Hippocampal formation (tissue), 2 donors: ENCODE measurements at regions not wholly inside any gene's neighbourhood (a gene's known extent, or its start where the extent isn't known, plus 50 kb on each side); places are given as distances from the start of the nearest gene placed in this dataset.
"Not testable (repeated sequence)": the region's sequence is repeated elsewhere in the genome, so short reads cannot be mapped to it uniquely, and the experiment has no call there.

Source experiments
- DNase-seq, 2 donors: peaks; one replicate each; lab custom pipeline; 2025; lab: John Stamatoyannopoulos, UW

DNA sequence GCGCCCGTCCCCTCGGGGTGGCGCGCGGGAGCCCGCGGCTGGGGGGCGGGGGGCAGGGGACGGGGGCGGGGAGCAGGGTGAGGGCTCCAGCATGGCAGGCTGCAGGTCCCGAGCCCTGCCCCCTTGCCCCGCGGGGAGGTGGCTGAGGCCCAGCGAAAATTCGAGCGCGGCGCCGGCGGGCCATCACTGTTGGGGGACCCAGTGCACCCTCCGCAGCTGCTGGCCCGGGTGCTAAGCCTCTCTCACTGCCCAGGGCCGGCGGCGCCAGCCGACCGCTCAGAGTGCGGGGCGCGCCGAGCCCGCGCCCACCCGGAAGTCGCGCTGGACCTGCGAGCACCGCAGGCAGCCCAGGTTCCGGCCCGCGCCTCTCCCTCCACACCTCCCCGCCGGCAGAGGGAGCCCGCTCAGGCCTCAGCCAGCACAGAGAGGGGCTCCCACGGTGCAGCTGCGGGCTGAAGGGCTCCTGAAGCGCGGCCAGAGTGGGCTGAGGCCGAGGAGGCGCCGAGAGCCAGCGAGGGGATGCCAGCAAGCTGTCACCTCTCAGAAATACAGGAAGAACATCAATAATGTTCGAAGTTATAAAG lies 290.8 kb upstream of the PRSS16 start:
- peak; percentile 21 to 56 for DNase-seq

DNA sequence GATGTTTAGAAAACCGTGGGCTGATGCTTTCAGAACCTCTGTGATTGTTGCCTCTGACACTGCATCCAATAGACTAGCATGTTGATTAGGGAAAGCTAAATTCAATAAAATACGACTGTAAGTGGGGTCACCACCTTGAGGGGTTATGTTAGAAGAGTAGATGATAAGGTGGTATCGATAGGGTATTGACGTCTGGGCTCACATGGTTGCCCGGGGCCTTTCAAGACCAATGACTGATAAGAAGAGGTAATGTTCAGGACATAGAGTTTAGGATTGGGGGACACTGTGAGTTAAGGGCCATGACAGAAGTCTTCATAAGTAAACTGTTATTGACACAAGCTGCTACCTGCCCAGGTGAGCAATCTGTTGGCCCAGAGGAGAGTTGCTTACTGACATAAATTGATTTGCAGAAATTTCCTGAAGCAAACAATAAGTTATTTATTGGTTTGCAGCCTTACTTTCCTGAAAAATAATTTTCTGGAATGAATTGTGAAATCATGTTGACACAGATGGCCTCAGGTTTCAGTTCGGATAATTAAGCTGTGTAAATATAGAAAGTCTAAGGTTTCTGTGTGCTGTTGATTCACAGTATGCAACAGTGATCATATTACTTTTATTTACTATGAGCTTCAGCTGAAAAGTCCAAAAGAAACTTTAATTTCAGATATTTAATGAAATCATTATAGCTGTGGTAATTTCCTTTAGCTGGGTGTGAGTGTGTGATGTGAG lies 289.9 kb upstream of the PRSS16 start:
- DNase-seq = peak in 1 of 2 donors; percentile 0

DNA sequence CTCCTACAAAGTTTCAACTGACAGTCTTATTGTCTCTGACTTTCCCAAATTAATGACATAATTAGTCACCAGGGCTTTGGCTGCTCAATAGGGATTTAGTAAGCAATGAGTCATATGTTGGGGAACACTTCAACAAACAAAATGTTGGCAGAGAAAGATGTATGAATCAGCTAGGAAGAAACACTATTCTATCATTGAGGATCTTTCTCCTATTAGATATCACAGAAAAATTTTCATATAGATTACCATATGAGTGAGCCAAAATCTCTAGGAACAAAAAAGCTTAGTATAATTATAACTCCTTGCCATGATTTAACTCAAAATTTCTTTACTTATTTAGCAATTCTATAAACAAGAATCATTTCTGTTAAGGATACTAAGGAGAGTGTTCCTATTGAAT lies 286.3 kb upstream of the PRSS16 start:
- not testable (repeated sequence) for DNase-seq

DNA sequence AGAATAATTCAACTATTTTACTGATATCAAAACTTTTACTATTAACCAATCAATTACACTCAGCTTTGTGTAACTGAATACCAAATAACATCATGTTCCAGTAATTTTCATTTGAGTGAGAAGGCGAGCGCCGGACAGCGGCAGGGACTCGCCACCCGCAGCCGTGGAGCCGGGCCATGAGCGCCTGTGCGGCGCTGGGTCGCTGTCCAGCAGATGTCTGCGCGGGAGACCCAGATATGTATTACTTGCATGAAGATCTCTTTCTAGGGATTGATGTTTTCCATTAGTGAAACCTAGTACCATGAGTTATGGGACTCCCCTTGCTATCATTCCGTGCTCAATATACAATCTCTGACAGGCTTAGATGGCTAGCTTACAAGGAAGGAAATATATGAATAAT lies 245.1 kb upstream of the PRSS16 start:
- no peak for DNase-seq

DNA sequence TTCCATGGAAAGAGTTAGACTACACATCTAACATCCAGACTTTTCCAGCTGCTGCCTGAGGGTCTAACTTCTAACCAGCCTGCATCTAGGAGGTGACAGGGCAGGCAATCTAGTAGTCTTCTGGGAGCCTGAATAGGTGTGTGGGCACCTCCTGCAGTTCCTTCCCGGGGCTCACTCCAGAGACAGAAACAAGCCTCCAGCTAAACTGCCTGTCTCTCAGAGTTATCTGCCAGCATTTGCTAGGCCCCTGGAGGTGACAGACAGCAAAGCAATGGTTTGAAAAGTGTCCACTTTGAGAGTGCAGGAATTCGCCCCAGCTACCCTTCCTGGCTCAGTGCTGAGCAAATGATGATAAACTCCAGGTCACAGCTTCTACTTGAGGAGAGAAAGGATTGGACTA lies 240.5 kb upstream of the PRSS16 start:
- no peak for DNase-seq

DNA sequence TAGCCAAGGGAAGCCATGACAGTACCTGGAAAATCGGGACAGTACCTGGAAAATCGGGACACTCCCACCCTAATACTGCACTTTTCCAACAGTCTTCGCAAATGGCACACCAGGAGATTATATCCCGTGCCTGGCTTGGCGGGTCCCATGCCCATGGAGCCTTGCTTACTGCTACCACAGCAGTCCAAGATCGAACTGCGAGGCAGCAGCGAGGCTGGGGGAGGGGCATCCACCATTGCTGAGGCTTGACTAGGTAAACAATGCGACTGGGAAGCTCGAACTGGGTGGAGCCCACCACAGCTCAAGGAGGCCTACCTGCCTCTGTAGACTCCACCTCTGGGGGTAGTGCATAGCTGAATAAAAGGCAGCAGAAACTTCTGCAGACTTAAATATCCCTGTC lies 238.9 kb upstream of the PRSS16 start:
- not testable (repeated sequence) for DNase-seq

DNA sequence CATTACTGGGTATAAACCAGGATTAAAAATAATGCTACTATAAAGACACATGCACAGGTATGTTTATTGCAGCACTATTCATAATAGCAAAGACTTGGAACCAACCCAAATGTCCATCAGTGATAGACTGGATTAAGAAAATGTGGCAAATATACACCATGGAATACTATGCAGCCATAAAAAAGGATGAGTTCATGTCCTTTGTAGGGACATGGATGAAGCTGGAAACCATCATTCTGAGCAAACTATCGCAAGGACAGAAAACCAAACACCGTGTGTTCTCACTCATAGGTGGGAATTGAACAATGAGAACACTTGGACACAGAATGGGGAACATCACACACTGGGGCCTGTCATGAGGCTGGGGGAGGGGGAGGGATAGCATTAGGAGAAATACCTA lies 233.4 kb upstream of the PRSS16 start:
- DNase-seq = not testable (repeated sequence)

DNA sequence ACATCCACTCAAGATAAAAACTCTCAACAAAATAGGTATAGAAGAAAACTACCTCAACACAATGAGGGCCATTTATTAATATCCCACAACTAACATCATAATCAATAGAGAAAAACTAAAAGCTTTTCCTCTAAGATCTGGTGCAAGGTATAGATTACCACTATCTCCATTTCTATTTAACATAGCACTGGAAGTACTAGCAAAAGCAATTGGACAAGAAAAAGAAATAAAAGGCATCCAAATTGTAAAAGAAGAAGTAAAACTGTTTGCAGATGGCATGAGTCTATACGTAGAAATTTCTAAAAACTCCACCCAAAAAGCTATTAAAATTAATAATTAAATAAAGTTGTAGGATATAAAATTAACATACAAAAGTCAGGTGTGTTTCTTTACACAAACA lies 230.8 kb upstream of the PRSS16 start:
- DNase-seq = no peak

DNA sequence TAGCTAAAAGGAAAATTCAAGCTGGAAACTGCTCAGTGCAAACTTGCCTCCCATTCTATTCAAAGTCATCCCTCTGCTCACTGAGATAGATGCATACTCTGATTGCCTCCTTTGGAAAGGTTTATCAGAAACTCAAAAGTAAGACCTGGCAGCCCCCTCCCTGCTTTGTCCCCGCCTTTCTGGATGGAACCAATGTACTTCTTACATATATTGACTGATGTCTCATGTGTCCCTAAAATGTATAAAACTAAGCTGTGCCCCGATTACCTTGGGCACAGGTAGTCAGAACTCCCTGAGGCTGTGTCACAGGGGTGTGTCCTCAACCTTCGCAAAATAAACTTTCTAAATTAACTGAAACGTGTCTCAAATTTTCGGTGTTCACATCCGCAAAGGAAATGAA lies 229.1 kb upstream of the PRSS16 start:
- not testable (repeated sequence) for DNase-seq

DNA sequence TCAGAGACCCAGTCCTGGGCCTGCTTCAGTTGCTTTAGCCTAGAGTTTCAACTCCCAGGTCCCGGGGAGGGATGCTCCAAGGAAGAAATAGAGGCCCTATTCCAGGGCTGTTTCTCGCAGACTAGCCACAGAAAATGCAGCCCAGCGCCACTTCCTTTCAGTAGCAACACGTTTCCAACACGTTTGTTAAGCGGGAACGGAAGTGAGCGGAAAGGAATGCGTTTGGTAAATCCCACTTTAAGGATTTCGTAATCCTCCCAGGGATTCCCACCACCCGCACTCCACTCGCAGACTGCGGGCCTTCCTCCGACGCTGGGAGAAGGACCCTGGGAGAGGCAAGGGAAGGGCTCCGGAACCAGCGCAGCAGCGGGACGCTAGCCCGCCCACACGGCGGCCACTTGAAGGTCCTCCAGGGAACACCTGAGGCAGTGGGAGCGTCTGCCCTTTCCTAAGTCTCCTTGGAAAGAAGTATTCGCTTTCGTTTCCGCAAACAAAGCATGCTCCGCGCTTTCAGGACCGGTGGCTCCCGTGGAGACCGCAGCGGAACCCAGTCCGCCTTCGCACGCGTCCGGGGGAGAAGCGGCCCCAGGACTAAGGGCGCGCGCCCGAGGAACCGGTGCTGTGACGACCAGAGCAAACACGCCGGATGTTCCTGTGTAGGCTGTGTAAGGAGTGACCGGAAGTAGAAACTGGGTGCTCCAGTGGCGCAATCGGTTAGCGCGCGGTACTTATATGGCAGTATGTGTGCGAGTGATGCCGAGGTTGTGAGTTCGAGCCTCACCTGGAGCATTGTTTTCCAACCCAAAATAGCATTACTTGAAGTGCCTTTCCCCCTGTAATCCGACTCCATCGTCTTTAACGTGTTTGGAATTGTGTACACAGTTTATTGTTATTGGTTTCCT lies 227.6 kb upstream of the PRSS16 start:
- peak; percentile 70 to 74 for DNase-seq

DNA sequence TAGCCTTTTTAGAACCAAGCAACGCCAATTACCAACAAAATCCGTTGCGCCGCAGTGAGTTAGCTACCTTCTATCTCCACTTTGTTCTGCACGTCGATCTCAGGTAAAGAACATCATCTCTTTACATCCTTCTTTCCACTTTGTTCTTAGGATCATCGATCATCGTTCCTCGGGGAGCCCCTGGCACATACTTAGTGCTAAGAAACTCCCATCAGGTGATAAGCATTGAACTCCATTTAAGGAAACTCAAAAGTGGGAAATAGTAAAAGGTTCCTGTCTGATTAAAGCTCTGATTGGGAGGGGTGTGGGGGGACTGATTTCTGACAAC lies 227.0 kb upstream of the PRSS16 start:
- no peak for DNase-seq

DNA sequence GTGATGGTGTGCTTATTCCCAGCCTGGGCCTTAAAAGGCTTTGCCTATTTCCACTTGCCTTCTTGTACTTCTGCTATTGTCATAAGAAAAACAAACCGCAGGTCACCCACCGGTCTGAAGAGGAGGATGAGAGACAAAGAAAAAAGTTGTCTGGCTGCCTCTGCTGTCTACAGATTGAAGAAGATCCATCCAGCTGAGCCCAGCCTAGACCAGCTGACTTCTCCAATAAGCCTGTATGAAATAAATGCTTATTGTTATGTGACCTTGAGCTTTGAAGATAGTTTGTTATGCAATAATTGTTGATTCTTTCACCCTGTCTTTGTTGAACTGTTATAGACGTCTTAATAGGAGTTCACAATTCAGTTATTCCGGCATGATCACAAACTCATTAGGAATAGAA lies 223.8 kb upstream of the PRSS16 start:
- DNase-seq = no peak

DNA sequence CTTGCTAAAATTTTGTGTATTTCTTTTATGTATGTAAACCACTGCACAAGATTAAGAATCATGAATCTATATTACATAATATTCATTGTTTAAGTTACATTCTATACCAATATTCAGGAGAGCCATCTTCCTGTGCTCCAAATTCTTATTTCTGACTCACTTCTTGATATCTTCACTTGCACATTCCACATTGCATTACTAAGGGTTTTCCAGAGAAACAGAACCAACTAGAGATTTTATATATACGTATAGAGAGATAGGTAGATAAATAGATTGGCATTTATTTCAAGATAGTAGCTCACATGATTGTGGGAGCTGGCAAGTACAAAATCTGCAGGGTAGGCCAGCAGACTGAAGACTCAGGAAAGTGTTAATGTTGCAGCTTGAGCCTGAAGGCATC lies 222.2 kb upstream of the PRSS16 start:
- no peak for DNase-seq

DNA sequence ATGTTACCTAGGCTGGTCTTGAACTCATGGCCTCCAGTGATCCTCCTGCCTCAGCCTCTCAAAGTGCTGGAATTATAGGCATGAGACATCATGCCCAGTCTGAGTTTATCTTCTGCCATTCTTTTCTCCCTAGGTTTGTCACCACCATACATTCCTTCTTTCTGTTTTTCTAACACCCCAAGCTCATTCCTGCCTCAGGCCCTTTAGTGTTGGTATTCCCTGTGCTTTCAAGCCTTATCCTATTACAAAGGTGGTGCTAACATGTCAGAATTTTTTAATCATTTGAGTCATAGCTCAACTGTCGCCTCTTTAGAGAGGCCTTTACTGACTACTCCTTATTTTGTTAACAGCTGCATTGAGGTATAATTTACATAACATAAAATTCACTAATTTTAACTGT lies 221.1 kb upstream of the PRSS16 start:
- DNase-seq = no peak

DNA sequence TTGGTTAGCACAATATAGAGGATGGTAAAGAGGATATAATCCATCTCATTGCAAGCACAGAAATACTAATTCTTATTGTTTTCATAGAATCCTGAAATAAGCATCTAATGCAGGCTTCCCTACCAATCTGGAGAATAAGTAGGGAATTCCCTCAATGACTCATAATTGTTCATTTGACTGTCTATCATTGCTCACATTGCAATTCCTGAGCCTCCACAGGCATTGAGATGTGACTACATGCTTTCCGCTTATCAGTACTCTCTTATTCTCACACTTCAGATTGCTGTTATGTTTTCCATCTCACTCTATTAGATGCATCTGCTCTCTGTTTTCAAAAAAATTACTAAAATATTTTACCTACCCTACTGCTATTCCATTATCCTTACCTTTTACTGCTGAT lies 216.2 kb upstream of the PRSS16 start:
- DNase-seq = no peak

DNA sequence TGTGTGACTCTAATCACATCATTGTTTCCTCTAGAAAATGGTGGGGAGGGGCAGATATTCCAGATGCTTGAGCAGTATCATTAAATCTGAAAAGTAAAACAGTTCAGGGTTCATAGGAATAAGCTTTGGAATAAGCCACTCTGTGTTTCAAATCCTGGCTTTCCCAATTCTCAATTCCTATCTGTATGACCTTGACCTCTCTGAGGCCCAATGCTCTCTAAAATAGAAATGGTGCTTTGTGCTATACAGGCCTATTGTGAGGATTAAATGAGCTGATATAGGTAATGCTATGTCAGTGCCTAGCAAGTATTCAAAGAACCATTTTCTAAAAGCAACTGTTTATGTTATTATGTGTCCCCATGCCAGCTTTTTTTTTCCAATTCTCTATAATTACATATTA lies 209.0 kb upstream of the PRSS16 start:
- no peak for DNase-seq

DNA sequence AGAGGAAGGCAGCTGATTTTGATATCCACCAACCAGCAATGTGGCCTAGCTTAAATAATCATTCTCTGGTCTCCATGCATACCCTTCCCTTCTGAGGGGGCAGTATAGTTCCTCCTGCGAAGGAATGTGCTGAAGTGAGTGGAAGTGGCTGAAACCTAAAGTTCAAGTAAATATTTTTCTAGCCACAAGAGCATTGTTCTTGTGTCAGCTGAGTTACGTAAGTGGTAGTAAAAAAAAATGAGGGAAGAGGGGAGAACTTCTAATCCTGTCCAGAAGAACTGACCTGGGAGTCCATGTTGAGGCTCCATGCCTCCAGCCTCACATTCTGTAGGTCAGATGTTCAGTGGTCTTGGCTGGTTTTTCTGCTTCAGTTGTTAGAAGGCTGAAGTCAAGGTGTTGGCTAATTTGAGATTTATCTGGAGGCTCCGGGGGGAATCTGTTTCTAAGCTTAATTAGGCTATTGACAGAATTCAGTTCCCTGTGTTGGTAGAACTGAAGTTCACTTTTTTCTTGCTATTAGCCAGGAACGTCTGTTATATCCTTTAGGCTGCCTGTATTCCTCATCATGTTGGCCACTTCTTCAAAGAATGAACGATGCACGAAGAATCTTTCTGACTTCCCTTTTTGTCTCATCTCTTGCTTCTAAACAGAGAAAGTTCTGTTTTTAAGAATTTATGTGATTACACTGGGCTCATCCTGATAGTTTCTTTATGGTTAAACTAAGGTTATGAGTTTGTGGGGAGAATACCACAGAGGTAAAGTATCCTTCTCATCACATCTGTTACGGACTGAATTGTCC lies 207.1 kb upstream of the PRSS16 start:
- no peak for DNase-seq

DNA sequence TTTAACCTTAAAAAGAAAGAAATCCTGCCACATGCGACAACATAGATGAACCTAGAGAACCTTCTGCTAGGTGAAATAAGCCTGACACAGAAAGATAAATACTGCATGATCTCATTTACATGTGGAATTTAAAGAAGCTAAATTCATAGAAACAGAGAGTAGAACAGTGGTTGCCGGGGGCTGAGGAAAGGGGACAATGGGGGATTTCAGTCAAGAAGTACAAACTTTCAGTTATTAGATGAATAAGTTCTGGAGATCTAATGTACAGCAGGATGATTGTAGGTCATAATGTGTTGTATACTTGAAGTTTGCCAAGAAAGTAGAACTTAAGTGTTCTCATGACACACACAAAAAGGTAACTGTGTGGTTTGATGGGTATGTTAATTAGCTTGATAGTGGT lies 204.3 kb upstream of the PRSS16 start:
- DNase-seq = no peak

DNA sequence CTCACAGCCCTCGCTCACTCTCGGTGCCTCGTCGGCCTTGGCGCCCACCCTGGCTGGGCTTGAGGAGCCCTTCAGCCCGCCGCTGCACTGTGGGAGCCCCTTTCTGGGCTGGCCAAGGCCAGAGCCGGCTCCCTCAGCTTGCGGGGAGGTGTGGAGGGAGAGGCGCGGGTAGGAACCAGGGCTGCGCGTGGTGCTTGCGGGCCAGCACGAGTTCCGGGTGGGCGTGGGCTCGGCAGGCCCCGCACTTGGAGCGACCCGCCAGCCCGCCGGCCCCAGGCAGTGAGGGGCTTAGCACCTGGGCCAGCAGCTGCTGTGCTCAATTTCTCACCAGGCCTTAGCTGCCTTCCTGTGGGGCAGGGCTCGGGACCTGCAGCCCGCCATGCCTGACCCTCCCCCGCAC lies 202.4 kb upstream of the PRSS16 start:
- not testable (repeated sequence) for DNase-seq

DNA sequence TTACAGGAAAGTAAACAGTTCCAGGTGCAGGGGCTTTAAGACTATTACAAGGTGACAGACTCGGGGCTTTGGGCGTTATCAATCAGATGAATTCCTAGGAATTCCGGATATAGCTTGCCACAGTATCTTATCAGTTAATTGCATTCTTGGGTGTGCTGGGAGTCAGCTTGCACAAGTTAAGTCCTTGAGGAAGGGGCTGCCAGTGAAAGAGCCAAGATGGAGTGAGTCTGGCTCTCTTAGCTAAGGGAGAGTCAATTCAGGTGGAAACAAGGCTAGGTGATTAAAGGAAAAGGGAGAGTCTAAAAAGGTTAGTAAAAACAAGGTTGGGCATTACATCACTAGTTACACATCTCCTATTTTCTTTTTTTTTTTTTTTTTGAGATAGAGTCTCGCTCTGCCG lies 199.8 kb upstream of the PRSS16 start:
- DNase-seq = not testable (repeated sequence)

DNA sequence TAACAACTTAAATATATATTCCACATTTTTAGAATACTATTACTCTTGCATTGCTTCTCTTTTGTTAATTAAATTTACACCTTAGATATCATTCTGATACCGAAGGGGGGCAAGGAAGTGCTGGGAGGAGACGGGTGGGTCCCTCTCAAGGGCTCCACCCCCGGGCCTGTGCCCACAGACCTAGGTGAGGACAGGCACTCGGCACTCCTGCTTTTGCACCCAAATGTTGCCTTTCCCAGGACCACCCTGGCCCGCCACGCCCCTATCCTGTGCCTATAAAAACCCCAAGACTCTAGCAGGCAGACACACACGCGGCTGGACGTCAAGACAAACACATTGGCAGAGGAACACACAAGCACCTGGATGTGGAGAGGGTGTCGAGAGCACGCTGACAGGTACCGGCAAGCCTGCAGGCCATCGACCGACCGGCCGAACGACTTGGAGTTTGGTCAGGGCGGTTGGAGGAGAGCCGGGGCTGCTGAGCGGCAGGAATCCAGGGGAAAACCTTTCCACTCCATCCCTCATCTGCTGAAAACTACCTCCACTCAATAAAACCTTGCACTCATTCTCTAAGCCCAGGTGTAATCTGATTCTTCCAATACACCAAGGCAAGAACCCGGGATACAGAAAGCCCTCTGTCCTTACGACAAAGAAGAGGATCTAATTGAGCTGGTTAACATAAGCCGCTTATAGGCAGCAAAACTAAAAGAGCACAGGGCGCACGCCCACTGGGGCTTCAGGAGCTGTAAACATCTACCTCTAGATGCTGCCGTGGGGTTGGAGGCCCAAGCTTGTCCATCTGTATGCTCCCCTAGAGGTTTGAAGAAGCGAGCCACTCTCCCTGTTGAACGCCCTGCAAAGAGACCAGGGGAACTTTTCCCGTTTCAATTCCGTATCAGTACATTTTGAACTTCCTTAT lies 197.4 kb upstream of the PRSS16 start:
- DNase-seq = no peak
